ENCODE measurements at regions not wholly inside any gene's neighbourhood (a gene's known extent, or its start where the extent isn't known, plus 50 kb on each side); places are given as distances from the start of the nearest gene placed in this dataset.

DNA sequence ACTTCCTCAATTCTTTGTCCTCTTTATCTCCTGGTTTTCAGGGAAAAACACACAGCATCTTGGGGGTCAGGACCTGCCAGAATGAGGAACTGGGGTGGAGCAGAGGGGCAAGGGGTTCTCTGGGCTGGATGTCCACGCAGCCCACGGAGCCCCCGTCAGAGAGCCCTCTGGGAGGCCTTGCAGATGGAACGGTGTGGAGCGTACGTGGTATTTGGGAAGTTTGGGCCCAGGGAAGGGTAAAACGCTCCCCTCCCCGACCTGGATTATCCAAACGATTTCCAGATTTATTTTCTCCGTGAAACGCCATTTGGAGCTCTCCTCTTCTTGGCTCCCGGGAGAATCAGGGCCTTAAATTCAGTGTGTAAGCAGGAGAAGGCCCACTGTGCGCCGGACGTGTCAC, 51.7 kb upstream of the ZNF536 start:
- Histone ChIP-seq H3K9ac (ENCODE audit: low read length) (no peak overlapping the region), H4K20me1 (ENCODE audit: insufficient read depth, low read length) (no peaks in the 10 kb centered on the region), H3K36me3 (replicated peaks; ENCODE audit: low read depth, low read length) (no peaks in the 10 kb centered on the region), H3K9me3 (ENCODE audit: insufficient read depth, low read length) (no peaks in the 10 kb centered on the region; the same call in 1 of the 2 replicates), H3K27me3 (ENCODE audit: low read depth, low read length) (no peaks in the 10 kb centered on the region), H3K27ac (ENCODE audit: low read length) (no peak overlapping the region), H3K79me2 (ENCODE audit: low read length) (no peaks in the 10 kb centered on the region), H3K4me2 (ENCODE audit: low read length) (no peak overlapping the region), H3K4me3 (ENCODE audit: low read length) (no peak overlapping the region), H2AFZ (ENCODE audit: low read depth, low read length) (no peak overlapping the region), H3K4me1 (ENCODE audit: low read length) (no peaks in the 10 kb centered on the region)
- TF ChIP-seq EZH2phosphoT487 (IDR thresholded peaks at IDR 0.05; ENCODE audit: low read depth), result no peak
- TF ChIP-seq, protein P1, sequence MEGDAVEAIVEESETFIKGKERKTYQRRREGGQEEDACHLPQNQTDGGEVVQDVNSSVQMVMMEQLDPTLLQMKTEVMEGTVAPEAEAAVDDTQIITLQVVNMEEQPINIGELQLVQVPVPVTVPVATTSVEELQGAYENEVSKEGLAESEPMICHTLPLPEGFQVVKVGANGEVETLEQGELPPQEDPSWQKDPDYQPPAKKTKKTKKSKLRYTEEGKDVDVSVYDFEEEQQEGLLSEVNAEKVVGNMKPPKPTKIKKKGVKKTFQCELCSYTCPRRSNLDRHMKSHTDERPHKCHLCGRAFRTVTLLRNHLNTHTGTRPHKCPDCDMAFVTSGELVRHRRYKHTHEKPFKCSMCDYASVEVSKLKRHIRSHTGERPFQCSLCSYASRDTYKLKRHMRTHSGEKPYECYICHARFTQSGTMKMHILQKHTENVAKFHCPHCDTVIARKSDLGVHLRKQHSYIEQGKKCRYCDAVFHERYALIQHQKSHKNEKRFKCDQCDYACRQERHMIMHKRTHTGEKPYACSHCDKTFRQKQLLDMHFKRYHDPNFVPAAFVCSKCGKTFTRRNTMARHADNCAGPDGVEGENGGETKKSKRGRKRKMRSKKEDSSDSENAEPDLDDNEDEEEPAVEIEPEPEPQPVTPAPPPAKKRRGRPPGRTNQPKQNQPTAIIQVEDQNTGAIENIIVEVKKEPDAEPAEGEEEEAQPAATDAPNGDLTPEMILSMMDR (IDR thresholded peaks at IDR 0.05; ENCODE audit: low read depth, low read length), result no peak

DNA sequence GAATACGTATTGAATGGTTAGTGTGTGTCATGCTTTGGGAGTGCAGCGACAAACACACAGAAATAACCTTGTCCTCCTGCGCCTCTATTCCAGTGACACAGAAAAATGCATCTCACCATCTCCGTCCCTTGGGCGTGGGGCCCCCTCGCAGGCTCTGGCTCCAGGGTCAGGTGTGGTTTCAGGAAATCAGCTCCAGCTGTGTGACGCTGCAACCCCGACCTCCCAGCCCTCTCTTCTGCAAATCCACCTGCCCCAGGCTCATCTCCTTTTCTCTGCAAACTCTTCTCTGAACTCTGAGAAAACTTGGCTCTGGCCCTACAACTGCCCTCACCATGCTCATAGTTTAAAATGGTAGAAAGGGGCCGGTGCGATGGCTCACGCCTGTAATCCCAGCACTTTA, 51.3 kb upstream of the ZNF536 start:
- Histone ChIP-seq H3K9ac (ENCODE audit: low read length) (no peak overlapping the region), H3K4me1 (ENCODE audit: low read length) (no peaks in the 10 kb centered on the region), H3K36me3 (replicated peaks; ENCODE audit: low read depth, low read length) (no peaks in the 10 kb centered on the region), H3K79me2 (ENCODE audit: low read length) (no peaks in the 10 kb centered on the region), H3K4me3 (ENCODE audit: low read length) (no peak overlapping the region), H2AFZ (ENCODE audit: low read depth, low read length) (no peak overlapping the region), H4K20me1 (ENCODE audit: insufficient read depth, low read length) (no peaks in the 10 kb centered on the region), H3K27ac (ENCODE audit: low read length) (no peak overlapping the region), H3K4me2 (ENCODE audit: low read length) (no peak overlapping the region), H3K9me3 (ENCODE audit: insufficient read depth, low read length) (no peaks in the 10 kb centered on the region; the same call in 1 of the 2 replicates), H3K27me3 (ENCODE audit: low read depth, low read length) (no peaks in the 10 kb centered on the region)
- TF ChIP-seq, protein P1 (IDR thresholded peaks at IDR 0.05; ENCODE audit: low read depth, low read length), result no peak
- TF ChIP-seq EZH2phosphoT487 (IDR thresholded peaks at IDR 0.05; ENCODE audit: low read depth), result no peak

Measured in OCI-LY3 (cell line).